OCI-M1 (cell line): ENCODE measurements at regions not wholly inside any gene's neighbourhood (a gene's known extent, or its start where the extent isn't known, plus 50 kb on each side); places are given as distances from the start of the nearest gene placed in this dataset.
A peak's percentile ranks its signal among the peaks of the same experiment; 100 is the strongest.
"Not testable (repeated sequence)": the region's sequence is repeated elsewhere in the genome, so short reads cannot be mapped to it uniquely, and the experiment has no call there.

Experiments
- DNase-seq: peaks from one replicate; lab custom pipeline; 2025; lab: John Stamatoyannopoulos, UW

GRCh38 chr12:60714141-60714900 lies 1118.5 kb downstream of the SLC16A7 start:
- no peak for DNase-seq

GRCh38 chr12:60724475-60724874 lies 1128.6 kb downstream of the SLC16A7 start:
- no peak for DNase-seq

GRCh38 chr12:60724984-60725383 lies 1129.2 kb downstream of the SLC16A7 start:
- DNase-seq = peak; percentile 2

GRCh38 chr12:60752589-60752988 lies 1156.8 kb downstream of the SLC16A7 start:
- peak; percentile 44 for DNase-seq

GRCh38 chr12:60758224-60758623 lies 1162.4 kb downstream of the SLC16A7 start:
- no peak for DNase-seq

- DNase-seq = peak; percentile 50
Measured at GRCh38 chr12:60760965-60761364, 1165.1 kb downstream of the SLC16A7 start.

GRCh38 chr12:60801166-60801565 lies 1205.3 kb downstream of the SLC16A7 start:
- not testable (repeated sequence) for DNase-seq

GRCh38 chr12:60803147-60803546 lies 1207.3 kb downstream of the SLC16A7 start:
- no peak for DNase-seq

- DNase-seq = no peak
Measured at GRCh38 chr12:60805364-60805763, 1209.5 kb downstream of the SLC16A7 start.

GRCh38 chr12:60819794-60820193 lies 1224.0 kb downstream of the SLC16A7 start:
- no peak for DNase-seq

- DNase-seq = no peak
Measured at GRCh38 chr12:60822580-60822979, 1226.8 kb downstream of the SLC16A7 start.

- DNase-seq = no peak
Measured at GRCh38 chr12:60830381-60830780, 1234.6 kb downstream of the SLC16A7 start.

GRCh38 chr12:60832290-60832689 lies 1236.5 kb downstream of the SLC16A7 start:
- no peak for DNase-seq

- DNase-seq = no peak
Measured at GRCh38 chr12:60834372-60834771, 1238.5 kb downstream of the SLC16A7 start.

GRCh38 chr12:60834806-60835205 lies 1239.0 kb downstream of the SLC16A7 start:
- DNase-seq = no peak

- DNase-seq = no peak
Measured at GRCh38 chr12:60836651-60837050, 1240.8 kb downstream of the SLC16A7 start.

- no peak for DNase-seq
Measured at GRCh38 chr12:60842181-60842580, 1246.4 kb downstream of the SLC16A7 start.

GRCh38 chr12:60844101-60844500 lies 1248.3 kb downstream of the SLC16A7 start:
- no peak for DNase-seq

GRCh38 chr12:60844875-60845274 lies 1249.0 kb downstream of the SLC16A7 start:
- no peak for DNase-seq

GRCh38 chr12:60845696-60846095 lies 1249.9 kb downstream of the SLC16A7 start:
- no peak for DNase-seq

GRCh38 chr12:60847281-60847680 lies 1251.5 kb downstream of the SLC16A7 start:
- DNase-seq = no peak

GRCh38 chr12:60849723-60850122 lies 1253.9 kb downstream of the SLC16A7 start:
- no peak for DNase-seq

- no peak for DNase-seq
Measured at GRCh38 chr12:60853407-60853806, 1257.6 kb downstream of the SLC16A7 start.

GRCh38 chr12:60863421-60863820 lies 1267.6 kb downstream of the SLC16A7 start:
- DNase-seq = no peak
